ENCODE measurements at regions not wholly inside any gene's neighbourhood (a gene's known extent, or its start where the extent isn't known, plus 50 kb on each side); places are given as distances from the start of the nearest gene placed in this dataset.

- DNase-seq = no peak
Observed at GRCh38 chr10:111203615-111204014, 126.8 kb downstream of the ADRA2A start.

- no peak for DNase-seq
Observed at GRCh38 chr10:111204838-111205237, 128.0 kb downstream of the ADRA2A start.

- DNase-seq = no peak
Observed at GRCh38 chr10:111206521-111206920, 129.7 kb downstream of the ADRA2A start.

DNA sequence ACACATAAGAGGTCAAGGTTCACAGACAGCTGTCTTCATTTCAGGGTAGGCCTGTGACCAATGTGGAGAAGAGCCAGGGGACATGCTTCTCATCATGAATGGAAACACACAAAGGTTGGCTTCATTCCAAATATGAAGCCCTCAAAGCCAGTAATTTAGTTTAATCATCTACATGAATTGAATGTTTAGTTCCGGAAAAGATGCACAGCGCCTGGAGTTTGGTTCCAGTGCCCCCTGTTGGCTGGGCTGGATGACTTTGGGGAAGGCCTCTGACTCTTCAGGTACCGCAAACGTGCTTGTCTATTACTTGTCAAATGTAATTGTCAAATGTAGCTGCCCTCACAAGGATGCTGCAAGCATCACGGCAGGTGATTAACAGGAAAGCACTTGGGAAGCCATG lies 130.7 kb downstream of the ADRA2A start:
- DNase-seq = peak; percentile 74

GRCh38 chr10:111208951-111209350 lies 132.1 kb downstream of the ADRA2A start:
- no peak for DNase-seq

DNA sequence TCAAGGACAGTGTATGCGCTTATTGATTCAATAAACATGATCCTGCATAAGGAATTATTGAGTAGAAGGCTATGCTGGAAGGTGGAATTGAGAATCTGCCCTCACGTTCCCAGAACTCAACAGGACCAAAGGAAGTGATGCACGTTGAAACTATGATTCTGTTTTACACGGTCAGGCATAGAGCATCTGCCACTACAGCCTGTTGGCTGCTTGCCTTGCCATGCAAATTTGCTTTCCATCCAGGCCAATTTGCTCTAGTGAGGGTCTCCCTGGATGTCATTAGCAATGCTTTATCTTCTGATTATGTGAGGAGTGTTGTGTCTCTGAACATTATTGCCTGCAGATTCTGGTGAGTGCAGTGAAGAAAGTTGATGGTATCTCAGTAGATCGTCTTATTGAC lies 132.9 kb downstream of the ADRA2A start:
- no peak for DNase-seq

- DNase-seq = no peak
Observed at GRCh38 chr10:111211241-111211640, 134.4 kb downstream of the ADRA2A start.

GRCh38 chr10:111211706-111212105 lies 134.9 kb downstream of the ADRA2A start:
- DNase-seq = no peak

GRCh38 chr10:111221682-111222480 lies 145.1 kb downstream of the ADRA2A start:
- no peak for DNase-seq

- DNase-seq = no peak
Observed at GRCh38 chr10:111222961-111223360, 146.1 kb downstream of the ADRA2A start.

DNA sequence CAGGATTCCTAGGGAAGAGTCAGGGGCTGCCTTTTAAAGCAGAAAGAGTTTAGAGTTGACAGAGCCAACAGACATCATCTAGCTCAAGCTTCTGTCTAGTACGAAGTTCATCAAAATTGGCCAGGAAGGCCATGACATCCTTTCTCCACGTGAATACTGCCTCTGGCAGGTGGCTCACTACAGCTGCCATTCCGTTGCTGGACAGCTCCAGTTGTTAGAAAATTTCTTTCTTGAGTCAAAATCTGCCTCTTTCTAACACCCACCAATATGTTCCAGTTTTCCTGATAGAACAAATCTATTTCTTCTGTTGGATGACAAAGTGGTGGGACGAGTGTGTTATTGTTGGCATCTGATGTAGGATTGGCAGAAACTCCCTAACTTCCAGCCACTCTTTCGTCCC lies 154.9 kb downstream of the ADRA2A start:
- DNase-seq = no peak

GRCh38 chr10:111233439-111233838 lies 156.6 kb downstream of the ADRA2A start:
- DNase-seq = no peak

DNA sequence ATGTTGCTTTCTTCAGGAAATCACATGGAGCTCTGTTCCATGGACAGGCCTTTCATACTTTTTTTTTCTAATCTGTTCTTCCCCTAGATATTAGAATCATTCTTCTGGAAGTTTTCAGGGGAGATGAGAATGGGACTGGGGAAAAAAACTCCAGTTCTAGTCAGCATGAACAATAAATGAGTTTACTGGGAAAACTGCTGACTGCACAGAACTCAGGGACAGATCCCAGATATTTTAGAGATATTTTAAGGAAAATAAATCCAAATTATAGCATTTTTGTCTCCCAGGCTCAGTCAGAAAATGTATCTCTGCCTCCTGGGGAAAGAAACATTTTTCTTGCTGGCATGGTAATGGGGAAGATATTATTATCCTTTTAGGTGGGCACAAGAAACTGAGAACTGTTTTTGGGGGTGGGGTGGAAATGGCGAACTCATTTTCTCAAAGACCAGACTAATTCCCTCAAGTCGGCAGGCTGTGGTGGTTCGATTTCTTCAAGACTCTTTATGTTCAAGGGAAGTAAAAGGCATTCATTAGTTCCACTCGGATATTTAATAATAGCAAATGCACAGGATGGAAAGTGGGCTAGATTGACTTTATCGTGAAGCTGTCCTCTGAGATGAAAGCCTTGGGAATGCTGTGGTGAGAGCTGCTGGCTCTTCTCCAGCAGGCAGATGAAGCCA lies 157.5 kb downstream of the ADRA2A start:
- no peak for DNase-seq

- no peak for DNase-seq
Observed at GRCh38 chr10:111234914-111235302, 158.1 kb downstream of the ADRA2A start.

- no peak for DNase-seq
Observed at GRCh38 chr10:111240348-111240747, 163.5 kb downstream of the ADRA2A start.

- DNase-seq = no peak
Observed at GRCh38 chr10:111243126-111243525, 166.3 kb downstream of the ADRA2A start.

DNA sequence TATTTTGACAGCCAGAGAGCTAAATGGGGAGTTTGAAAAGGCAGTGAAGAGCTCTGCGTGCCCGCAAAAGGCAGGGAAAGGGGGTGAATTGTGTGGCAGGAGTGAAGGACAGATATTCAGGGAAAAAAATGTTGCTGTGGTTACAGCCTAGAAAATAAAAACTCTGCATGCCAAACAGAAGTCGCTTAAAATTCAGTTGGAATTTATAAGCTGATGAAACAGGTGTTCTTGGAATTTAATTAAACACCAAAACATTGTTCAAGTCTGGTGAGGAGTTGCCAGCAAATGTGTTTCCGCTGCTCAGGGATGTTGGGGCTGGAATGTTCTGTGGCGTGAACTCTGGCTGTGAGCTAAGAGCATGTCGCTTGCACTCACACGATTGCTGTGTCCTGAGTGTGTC lies 169.3 kb downstream of the ADRA2A start:
- DNase-seq = no peak

DNA sequence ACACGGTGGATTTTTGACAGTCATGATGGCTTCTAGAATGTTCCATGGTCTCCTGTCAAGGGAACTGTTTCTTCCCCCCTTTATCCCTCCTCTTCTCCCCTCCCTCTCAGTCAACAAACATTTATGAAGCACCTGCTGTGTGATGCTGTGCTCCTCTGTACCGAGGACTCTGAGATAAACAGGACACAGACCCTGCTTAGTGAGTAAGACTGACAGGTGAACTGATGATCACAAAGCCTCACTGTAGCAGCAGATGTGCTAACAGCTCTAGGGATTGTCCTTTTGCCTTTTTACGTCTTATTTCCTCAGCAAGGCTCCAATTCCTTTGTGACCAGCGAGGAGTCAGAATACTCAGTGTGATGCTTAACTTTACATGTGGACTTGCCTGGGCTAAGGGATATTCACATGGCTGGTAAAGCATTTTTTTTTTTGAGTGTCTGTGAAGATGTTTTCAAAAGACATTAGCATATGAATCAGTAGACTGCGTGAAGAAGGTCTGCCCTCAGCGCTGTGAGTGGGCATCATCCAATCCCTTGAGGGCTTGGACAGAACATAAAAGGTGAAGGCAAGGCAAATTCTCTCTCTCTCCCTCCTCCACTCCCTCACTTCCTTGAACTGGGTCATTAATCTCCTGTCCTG lies 170.1 kb downstream of the ADRA2A start:
- no peak for DNase-seq

DNA sequence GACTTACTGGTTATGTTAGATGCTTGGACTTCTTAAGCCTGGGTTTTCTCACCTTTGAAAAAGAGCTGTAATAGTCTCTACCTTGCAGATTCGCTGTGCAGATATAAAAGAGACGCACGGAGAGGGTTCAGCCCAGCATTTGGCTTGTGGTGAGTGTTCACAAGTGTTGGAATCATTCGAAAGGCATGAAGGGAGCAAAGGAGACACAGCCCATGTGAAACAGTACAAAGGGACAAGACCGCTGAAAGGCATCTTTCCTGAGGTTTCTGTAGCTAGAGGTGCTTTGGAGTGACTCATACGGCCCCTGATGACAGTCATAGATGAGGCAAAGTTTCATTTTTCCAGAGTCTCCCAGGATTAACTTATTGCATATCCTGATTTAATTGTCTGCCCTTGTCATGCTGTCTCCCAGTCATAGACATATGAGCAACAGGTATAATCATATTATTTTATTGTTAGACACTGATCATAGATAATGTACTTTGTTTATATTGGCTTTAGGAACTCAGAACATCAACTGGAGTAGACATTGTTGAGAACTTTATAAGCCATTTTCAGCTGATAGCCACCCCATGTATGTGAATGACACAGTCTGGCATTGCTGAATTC lies 171.1 kb downstream of the ADRA2A start:
- no peak for DNase-seq

GRCh38 chr10:111249925-111250324 lies 173.1 kb downstream of the ADRA2A start:
- DNase-seq = no peak

DNA sequence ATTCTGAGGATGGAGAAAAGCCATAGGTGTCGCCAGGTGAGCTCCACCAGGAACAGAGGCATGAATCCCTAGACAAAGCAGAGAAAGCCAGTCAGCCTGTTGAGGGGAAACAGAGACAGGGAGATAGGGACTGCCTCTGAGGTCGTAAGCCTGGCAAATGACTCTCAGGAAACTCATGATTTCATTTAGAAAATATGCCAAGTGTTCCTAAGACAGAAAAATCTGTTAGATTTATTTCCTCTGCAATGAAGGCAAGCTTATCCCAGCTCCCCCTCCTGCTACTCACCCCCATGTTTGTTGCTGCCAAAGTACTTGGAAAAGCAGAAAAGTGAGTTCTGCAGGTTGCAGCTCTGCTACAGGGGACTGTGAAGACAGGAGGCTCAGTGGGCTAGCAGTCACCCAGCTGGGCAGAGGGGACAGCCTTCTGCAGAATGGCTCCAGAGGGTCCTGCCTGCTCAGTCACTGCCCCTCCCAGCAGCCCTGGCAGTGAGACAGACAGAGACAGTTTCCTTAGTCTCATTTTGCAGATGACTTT lies 184.3 kb downstream of the ADRA2A start:
- DNase-seq = no peak

DNA sequence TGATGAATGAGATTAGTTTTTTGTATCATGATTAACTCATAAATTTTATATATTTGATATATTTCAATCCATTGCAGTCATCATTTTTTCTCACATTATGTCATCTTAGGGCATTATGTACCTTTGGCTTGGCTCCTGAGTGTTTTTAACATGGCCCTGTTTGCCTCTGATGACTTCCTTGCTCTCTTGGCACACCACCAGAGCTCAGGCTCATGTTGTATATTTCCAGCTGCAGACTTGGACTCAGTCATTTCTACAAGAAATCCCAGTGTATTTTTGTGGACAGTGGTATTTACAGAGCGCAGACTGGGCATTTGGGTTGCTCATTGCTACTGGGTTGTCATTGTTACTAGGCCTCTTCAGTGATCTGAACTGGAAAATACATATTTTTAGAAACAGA lies 188.5 kb downstream of the ADRA2A start:
- DNase-seq = no peak

DNA sequence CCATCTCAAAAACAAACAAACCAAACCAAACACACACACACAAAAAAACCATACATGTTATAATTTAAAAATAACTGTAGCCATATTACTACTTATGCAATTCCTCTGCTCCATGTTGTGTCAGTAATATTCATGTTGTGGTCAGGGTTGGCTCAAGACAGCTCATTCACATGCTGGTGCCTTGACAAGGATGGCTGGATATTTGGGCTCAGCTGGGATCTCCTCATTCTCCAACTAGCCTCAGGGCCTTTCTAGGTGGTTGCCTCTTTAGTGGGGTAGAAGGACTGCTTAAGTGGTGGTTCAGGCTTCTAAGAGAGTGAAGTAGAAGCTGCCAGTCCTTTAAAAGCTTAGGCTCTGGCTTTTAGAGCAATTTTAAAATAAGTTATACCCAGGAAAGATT lies 189.3 kb downstream of the ADRA2A start:
- no peak for DNase-seq

Data from NCI-H1436 treated with DMSO at 0.1 percent for 48 hours (cell line).